ENCODE measurements at regions not wholly inside any gene's neighbourhood (a gene's known extent, or its start where the extent isn't known, plus 50 kb on each side); places are given as distances from the start of the nearest gene placed in this dataset.
A peak's percentile ranks its signal among the peaks of the same experiment; 100 is the strongest.

- H3K4ac ChIP-seq (ENCODE audit: low read depth, low read length): no peak overlapping the region
- no peak overlapping the region for H2BK12ac ChIP-seq (ENCODE audit: insufficient read length, low read depth, low read length)
- no peaks in the 10 kb centered on the region for H3K23me2 ChIP-seq (ENCODE audit: insufficient read length, low read depth, low read length, poor library complexity, severe bottlenecking)
- H3K9me3 ChIP-seq (ENCODE audit: control insufficient read depth, low read depth, low read length): no peaks in the 10 kb centered on the region
- no peaks in the 10 kb centered on the region for H3K79me1 ChIP-seq (ENCODE audit: insufficient read depth, low read depth, low read length, poor library complexity, severe bottlenecking)
- no peak overlapping the region for H3K9ac ChIP-seq (ENCODE audit: extremely low read depth, insufficient read length, low read length)
- no peak overlapping the region for H3K18ac ChIP-seq (ENCODE audit: insufficient read length, low read depth, low read length)
- no peak overlapping the region for H4K91ac ChIP-seq (ENCODE audit: insufficient read length, low read depth, low read length)
- no peaks in the 10 kb centered on the region for H4K20me1 ChIP-seq (ENCODE audit: control insufficient read depth, insufficient read depth, insufficient read length)
- peaks cover 13 to 37% (median 31%) of the 10 kb centered on the region in 3 experiments for H3K36me3 Mint-ChIP-seq (ENCODE audit: insufficient read depth in 1 of 3, low read depth in 3 of 3)
- H3K4me1 ChIP-seq (ENCODE audit: insufficient read depth, low read length): no peaks in the 10 kb centered on the region
- peaks cover 0 to 6% of the 10 kb centered on the region in 2 experiments; a peak in 2 of 5 replicates for H3K9me3 Mint-ChIP-seq
- H2AFZ ChIP-seq (ENCODE audit: low read length): no peak overlapping the region
- H3K4me1 Mint-ChIP-seq: peaks cover 5 to 14% of the 10 kb centered on the region in 2 experiments
- no peak overlapping the region for H3K14ac ChIP-seq (ENCODE audit: insufficient read depth, low read length)
- no peak overlapping the region for H3K27ac ChIP-seq (ENCODE audit: insufficient read length, low read depth, low read length)
- H3K23ac ChIP-seq (ENCODE audit: insufficient read length, low read depth, low read length): no peak overlapping the region
- no CpG with 5 or more reads among the region's 3 CpGs for WGBS (ENCODE audit: extremely low coverage, insufficient read length, low lambda C conversion rate)
- no peak overlapping the region for H4K8ac ChIP-seq (replicated peaks; ENCODE audit: insufficient read length, low read depth, low read length)
- H3K27ac Mint-ChIP-seq: peak overlapping the region in 1 of 3 experiments; percentile 86; a peak in 3 of 7 replicates
- H2BK120ac ChIP-seq (ENCODE audit: low read depth, low read length, poor library complexity, severe bottlenecking): no peak overlapping the region
- H3K27me3 ChIP-seq (ENCODE audit: insufficient read depth, low read length): no peaks in the 10 kb centered on the region
- no peak overlapping the region for H3T11ph ChIP-seq (ENCODE audit: low read length)
- no peak overlapping the region for H2BK15ac ChIP-seq (ENCODE audit: low read depth, low read length)
- no peak overlapping the region for H3K4me2 ChIP-seq (ENCODE audit: insufficient read depth, insufficient read length, low read length)
- H2BK5ac ChIP-seq (ENCODE audit: insufficient read length, low read length): no peak overlapping the region
- no peak overlapping the region for H4K5ac ChIP-seq (ENCODE audit: insufficient read length, low read depth, low read length)
- no peaks in the 10 kb centered on the region for H3K79me2 ChIP-seq (ENCODE audit: insufficient read depth, low read length)
- no peak overlapping the region for H2AK5ac ChIP-seq (ENCODE audit: insufficient read length, low read length)
- H3K4me3 Mint-ChIP-seq: no peak overlapping the region
- no peaks in the 10 kb centered on the region for H3K27me3 Mint-ChIP-seq (ENCODE audit: low read depth)
- no peak overlapping the region for H3K56ac ChIP-seq (ENCODE audit: insufficient read length, low read depth, low read length)
- no peak for TF ChIP-seq CTCF (conservative IDR thresholded peaks at IDR 0.05)
- H2BK20ac ChIP-seq (ENCODE audit: low read depth, low read length, poor library complexity, severe bottlenecking): no peak overlapping the region
- DNase-seq: no peak
These were observed 129.0 kb downstream of the KATNIP start for GRCh38 chr16:27678955-27679354.
